Testis (tissue), 2 donors: ENCODE measurements at regions not wholly inside any gene's neighbourhood (a gene's known extent, or its start where the extent isn't known, plus 50 kb on each side); places are given as distances from the start of the nearest gene placed in this dataset.

ENCODE experiments used
- CTCF ChIP-seq, 3 experiments: fragments of 450-650 bp in 2 of 3; fragments of 200-600 bp in 1 of 3; sonication (generic) in 1 of 3; IDR thresholded peaks; one replicate each; pipeline ENCODE4 v1.5.1; 2016 to 2019; ENCODE audit warnings: antibody characterized with exemption in 3 of 3, mild to moderate bottlenecking in 2 of 3, moderate library complexity in 1 of 3
- POLR2A ChIP-seq: fragments of 450-650 bp; IDR thresholded peaks from one replicate; pipeline ENCODE4 v1.6.1; 2017; ENCODE audit warnings: antibody characterized with exemption, mild to moderate bottlenecking, moderate library complexity

GRCh38 chr3:17941152-17941551 is 198.7 kb upstream of the TBC1D5 start:
- TF ChIP-seq POLR2A, result no peak
- no peak for TF ChIP-seq CTCF (IDR thresholded peaks at IDR 0.05)
